ENCODE measurements at regions not wholly inside any gene's neighbourhood (a gene's known extent, or its start where the extent isn't known, plus 50 kb on each side); places are given as distances from the start of the nearest gene placed in this dataset.

DNA sequence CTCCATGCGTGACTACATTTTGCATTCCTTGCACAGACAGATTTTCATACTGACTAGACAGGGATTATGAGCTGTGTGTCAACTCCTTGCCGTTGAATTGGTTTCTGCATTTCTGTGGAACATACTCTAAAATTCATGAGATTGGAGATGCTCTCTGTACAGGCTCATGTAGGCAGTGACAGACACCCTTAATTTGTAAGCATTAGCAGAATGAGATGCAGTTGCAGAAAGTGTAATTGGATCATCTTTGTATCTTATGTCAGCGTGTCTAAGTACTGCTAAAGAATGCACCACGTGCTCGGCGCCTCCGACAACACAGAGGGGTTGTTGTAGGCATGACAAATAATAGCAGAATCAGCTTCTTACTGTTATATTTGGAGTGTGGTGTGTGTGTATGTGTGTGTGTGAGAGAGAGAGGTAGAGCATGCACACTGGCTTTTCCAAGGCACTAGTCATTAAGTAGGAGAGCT, 212.4 kb downstream of the CMPK2 start:
- DNase-seq (ENCODE audit: low read depth in 2 of 2) = no peak

DNA sequence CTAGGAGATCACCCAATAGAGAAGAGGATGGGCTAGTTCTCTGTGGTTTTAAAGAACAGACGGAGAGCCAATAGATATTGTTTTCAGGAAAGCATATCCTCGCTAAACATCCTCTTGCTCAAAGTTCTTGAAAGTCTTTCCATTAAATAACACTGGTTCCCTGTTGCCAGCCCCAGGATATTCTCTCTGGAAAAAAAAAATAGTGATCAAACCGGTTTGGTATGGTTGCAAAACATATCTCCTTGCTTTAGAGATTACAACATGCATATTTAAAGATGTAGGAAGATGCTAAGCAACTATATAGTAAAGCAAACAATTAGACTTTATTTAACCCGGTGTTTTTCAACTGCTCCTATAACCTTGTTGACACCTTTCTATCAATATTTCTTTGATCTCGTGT, 211.4 kb downstream of the CMPK2 start:
- no peak for DNase-seq (ENCODE audit: low read depth in 2 of 2)

DNA sequence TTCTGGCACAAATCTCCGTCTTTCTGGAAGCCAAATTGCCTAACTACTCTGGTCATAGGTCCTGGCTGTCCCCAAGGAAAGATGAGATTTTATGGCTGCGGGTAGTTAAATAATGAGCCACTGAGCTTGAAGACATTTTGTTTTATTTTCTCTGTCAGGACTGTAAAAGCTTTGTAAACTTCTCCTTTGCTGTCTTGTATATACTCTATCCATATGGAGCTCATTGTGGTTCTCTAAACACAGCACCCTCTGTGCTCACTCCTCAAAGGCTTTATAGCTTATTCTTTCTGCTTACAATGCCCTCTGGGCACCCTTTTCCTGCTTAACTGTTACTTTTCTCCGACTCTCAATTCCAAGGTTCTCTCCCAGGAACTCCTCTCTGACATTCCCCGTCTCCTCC, 209.1 kb downstream of the CMPK2 start:
- no peak for DNase-seq (ENCODE audit: low read depth in 2 of 2)

DNA sequence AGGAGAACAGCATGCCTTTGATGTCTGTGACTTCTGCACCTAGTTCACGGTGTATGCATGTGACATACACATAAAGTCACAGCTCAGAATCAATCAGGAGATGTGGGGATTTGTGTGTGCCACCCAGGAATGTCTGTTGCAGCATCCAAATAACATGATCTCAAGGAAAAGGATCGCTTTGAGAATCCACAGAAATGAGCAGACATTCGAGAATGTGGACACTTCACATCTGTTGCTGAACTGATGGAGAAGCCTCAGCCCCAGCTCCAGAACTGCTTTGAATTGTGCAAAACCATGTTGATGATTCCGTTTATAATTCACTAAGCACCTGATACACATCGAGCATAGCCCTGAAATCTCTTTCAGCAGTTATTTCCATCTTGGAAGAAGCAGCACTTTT, 208.6 kb downstream of the CMPK2 start:
- DNase-seq (ENCODE audit: low read depth in 2 of 2) = no peak

DNA sequence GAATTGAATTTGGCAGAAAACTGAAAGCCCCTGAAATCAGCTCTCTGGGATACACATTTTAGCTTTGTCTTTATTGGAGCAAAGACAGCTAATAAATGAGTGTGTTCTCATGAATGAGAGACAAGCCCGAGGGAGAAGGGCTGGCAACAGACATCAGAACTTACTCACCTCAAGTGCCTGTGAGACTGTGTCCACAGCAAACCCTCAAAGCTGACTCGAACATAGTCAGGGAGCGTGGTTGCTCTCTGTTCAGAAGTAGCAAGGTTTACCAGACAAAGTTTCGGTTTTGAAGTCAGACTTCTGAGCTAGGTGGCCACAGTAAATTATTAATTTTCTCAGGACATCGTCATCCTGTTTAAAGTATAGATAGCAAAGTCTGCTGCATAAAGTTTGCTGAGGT, 207.9 kb downstream of the CMPK2 start:
- DNase-seq (ENCODE audit: low read depth in 2 of 2) = no peak

DNA sequence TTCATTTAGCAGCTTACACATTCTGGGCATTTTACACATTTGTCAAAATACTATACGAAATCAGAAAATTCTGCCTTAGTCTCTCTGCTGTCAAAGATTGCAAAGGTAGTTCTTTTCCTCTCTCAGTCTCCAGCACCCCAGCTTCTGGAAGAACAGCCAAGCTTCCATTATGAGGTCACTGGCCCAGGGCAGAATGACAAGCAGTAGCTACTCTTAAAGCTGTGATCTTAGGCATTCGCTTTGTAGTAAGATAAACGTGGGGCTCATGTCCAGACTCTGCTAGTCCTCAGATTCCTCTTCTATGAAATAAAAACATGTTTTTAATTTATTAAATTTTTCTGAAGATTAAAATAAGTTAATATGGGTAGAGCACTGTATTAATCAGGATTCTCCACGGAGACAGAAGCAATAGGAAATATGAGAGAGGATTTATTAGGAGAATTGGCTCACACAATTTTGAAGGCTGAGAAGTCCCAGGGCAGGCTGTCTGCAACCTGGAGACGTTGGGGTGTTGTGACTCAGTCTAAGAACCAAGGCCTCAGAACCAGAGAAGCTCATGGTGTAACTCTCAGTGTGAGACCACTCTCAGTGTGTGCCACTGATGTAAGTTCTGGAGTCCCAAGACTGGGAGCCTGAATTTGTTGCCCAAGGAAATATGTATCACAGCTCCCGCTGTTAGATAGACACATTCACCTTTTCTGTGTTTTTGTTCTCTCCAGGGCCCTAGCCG, 201.2 kb downstream of the CMPK2 start:
- DNase-seq (ENCODE audit: low read depth in 2 of 2) = no peak

DNA sequence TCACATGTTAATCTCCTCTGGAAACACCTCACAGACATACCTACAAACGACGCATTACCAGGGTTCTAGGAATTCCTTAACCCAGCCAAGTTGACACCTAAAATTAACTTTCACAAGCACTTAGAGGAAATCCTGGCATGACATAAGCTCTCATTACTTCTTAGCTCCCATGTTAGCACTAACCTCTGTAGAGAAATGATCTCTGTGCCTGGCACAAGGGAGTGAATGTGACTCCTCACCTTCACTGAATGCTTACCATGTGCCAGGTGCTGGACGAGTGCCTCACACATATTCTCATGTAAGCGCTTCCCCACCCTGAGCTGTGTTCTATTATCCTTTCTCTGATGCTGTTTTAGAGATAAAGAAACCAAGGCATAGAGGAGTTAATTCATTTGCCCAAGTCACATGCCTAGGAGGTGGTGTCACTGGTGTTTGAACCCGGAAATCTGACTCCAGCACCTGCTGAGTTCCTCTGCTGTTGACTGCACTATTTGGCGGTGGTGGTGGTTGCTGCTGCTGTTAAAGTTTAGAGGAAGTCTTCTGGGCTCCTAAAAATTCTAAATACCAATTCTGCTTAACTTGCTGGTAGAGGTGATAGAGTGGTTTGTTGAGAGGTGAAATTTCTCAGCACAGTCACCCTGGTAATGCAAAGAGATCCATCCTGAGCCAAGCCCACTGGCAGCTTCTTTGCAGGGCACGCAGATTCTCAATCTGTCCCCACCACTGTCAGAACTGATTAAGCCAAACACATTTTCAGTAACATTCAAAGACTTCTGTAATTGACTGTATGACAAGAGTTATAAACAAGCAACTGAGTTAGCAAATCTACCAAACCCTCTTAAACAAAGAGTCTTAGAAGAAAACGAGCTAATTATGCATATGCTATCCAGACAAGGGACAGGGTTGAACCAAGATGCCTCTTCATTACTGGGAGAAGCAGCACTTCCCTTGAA, 200.3 kb downstream of the CMPK2 start:
- no peak for DNase-seq (ENCODE audit: low read depth in 2 of 2)

DNA sequence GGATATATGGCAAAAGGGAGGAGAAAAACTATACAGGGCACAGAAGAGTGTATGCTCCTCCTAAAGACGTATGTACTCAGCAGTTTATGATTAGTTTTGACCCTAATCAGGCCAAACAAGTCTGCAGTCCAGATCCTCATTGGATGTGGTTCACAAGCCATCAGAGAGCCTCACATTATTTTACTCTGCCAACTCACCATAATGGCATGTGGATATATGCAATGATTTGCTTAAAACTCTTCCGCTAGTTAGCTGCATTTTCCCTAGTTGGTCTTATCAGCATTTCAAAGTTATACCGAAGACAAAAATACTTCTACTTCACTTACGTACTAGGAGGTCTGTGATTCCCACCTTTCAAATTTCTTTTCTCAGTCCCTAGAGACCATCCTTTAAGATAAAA, 198.4 kb downstream of the CMPK2 start:
- DNase-seq (ENCODE audit: low read depth in 2 of 2) = no peak

DNA sequence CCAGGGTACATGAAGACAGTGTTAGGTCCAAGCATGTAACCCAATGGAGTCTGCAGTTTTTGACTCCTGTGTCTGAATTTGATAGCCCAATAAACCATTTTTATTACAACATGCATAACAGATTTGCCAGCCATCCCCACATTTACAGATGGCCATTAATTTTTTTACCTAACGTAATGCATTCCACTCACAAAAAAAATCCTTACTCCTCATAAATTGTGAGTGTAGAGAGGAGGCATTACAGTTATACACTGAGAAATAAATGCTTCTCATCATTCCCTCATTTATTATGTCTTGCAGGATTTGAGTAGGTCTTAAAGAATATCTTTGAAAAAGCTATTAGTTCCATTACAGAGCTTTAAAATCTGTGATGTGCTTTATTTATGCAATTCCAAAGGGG, 193.8 kb downstream of the CMPK2 start:
- no peak for DNase-seq (ENCODE audit: low read depth in 2 of 2)

DNA sequence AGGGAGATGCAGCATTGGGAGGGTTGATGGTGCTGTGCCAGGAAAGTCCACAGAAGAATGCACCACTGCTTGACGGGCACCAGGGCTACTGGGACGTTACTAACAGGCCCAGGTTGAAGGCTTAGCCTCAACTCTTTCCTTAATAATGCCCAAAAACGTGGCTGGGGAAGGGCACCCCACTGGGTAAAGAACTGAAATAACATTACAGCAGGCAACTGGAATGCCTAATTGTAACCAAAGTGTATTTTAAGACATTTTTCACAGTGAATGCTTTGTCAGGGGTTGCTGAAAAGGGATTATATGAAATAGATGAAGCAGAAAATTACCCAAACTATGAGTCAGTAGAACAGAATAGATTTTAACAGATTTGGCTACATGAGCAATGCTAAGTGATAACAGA, 191.3 kb downstream of the CMPK2 start:
- DNase-seq (ENCODE audit: low read depth in 2 of 2) = no peak

DNA sequence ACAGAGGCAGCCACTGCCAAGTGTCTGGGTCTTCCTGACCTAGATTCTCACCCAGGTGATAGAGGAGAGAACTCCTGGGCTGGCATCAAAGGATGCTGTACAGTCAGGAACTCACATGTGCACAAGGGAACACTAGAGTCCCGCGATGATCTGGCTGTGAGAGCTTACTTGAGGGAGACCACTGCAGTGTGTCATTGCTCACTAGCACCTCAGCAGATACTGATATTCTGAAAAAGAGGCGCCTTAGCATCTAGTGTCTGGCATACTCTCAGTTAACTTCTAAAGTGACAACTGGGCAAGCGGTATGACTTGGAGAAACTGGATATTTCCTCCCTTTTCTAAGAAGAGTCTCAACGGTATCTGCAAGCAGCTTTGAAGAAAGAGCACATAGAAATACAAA, 189.9 kb downstream of the CMPK2 start:
- DNase-seq (ENCODE audit: low read depth in 2 of 2) = no peak

DNA sequence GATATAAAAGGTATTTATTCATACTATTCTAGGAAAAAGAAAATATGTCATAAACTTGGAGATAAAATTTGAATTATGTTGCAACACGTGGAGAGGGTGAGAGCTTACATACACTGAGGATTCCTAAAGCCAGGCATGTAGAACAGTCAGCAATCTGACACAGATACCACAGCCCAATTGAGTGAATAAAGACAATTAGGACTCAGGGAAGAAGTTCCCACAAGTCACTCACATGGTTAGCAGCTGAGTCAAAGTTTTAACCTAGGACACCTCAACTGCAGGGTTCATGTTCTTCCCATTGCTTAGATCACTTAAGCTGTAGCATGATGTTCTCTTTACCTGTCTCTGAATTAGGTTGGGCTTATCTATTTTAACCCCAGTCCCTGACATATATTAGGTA, 189.5 kb downstream of the CMPK2 start:
- DNase-seq (ENCODE audit: low read depth in 2 of 2) = no peak

DNA sequence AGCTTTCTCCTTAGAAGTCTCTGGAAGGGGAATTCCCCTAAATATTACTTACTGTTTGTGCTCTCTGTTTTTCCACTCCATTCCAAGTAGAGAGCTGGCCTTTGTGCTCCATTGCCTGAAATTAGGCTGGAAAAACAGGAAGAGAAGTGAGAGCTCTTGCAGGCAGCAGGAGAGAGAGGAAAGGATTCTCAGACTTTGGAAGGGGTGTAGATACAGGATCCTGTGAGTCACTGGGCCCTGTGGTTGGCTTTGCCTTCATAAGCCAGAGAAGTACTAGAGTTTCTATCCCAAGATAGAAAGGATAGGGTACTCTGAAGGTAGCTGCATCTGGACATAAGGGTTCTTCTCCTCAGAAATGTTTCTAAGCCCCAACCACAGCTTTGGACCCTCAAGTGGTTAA, 188.9 kb downstream of the CMPK2 start:
- DNase-seq (ENCODE audit: low read depth in 2 of 2) = no peak

DNA sequence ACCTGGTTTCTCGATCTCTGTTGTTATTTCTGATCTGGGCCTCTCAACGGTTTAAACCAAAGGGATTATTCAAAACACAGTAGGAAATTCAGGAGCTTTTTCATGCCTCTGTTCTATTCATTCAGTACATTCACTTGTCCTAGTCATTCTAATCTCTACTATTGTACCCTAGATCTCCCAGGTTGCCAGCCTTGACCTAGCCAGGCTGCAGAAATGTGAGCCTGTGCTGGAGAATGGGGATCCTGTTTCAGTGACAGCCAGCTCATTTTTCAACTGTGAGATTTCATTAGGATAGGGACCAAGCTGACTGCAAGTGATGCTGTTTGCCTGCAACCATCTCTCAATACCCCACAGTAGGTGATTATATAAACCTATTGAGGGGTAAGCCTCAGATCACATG, 186.2 kb downstream of the CMPK2 start:
- no peak for DNase-seq (ENCODE audit: low read depth in 2 of 2)

DNA sequence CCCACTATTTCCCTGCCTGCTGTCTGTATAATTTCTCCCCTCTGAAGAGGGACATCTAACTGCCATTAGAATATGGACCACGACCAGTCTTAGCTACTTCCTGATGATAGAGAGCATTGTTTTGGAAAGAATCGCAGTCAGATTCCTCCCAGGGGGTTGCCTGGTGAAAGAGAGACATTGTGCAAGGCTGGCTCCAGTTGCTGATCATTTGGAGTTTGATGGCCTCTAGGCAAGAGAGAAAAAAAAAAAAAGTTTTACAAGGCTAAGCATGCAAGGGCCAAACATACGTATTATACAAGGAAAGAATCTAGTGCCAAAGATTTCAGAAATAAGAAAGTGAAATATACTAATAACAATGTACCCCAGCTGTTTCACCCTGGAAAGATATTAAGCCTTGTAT, 182.2 kb downstream of the CMPK2 start:
- DNase-seq (ENCODE audit: low read depth in 2 of 2) = no peak

DNA sequence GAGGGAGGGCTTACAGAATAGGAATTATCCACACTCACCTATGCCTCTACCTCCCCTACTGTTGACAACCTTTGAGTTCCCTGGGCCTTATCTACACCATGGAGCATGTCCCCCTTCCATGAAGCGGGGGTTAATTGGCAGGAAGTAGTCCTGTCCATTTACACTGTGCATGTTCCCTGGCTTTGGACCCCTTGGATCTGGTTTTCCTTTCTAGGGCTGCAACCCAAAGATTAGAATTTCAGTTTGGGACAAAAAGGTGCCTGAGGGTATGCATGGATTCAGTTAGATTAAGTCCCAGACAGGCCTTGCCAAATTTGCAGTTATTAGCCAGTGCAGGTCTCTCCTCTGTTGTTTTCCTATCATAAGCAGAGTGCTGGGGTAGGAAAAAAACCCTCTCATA, 180.3 kb downstream of the CMPK2 start:
- DNase-seq (ENCODE audit: low read depth in 2 of 2) = no peak

DNA sequence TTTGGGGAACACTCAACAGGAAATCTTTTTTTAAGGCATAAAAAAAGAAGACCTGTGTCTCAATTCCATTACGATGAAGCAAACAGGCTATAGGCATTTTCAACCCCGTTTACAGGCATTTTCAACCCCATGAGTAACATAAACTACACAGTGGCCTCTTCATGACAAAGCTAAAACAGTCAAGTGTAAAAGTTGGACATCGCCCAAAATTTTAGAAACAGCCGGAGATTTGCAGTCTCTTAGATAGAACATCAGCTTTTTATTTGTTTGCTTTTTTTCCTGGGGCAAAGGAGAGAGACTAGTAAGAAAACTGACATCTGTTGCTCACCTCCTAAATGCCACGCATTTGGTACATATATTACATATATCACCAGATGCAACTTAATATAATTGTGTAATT, 173.7 kb downstream of the CMPK2 start:
- DNase-seq (ENCODE audit: low read depth in 2 of 2) = no peak

DNA sequence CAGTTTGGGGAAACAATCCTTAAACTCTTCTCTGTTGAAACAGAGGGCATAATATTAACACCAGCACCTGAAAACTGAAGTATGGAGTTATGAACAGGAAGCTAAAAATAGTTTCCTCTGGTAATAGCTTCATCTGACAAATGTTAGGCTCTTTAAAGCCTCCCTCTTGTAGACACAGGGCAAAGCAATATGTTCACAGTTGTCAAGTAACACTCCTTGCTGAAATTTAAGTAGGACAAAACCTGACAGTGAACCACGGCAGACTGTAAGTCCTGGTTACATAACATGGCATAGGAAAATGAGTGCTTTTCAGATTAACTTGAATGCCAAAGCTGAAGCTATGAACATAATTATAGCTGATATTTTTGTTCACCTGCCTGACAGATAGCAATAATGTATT, 172.9 kb downstream of the CMPK2 start:
- DNase-seq (ENCODE audit: low read depth in 2 of 2) = no peak

DNA sequence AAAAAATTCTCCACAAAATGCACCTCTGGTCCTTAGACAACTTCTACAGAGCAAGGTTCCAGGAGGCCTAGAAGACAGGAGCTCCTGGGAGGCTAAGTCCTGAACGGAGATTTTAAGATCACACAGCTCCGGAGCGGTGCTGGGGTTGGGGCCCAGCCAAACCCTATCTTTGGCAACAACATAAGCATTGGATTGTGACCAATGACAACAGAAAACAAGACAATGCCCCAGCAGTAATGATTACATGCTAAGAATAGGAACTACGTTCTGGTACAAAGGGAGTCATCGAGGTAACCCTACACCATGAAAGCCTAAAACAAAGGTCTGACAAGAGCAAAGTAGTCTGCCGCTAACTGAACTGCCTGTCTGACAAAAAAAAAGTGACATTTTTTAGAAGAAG, 171.2 kb downstream of the CMPK2 start:
- no peak for DNase-seq (ENCODE audit: low read depth in 2 of 2)

DNA sequence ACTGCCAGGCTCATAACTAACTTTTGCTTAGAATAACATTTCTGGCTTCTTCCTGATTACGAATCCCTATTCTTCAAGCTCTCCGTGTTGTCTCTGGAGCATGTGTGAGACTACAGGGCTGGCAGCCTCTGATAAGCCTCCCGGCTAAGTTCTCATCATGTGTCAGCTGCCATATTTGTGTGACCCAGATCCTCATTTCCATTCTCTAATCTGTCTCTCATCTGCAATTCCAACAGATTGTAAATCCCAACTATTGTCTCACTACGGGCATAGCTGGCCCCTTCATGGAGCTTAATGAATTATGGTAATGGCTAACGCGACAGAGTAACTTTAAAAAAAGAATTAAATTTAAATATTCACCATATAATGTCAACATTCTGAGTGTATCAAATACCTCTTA, 165.4 kb downstream of the CMPK2 start:
- no peak for DNase-seq (ENCODE audit: low read depth in 2 of 2)

DNA sequence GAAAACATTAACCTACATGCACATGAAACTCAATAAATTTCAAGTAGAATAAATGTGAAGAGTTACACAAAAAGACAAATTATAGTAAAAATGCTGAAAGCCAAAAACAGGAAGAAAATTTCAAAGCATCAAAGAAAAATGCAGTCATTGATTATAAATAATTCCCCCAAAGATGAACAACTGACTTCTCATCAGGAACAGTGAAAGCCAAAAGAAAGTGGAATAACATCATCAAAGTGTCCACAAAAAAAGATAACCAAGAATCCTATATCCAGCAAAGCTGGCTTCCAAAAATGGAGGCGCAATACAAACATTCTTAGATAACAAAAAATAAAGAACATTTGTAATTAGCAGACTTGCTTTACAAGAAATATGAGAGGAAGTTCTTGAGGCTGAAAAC, 161.6 kb downstream of the CMPK2 start:
- DNase-seq (ENCODE audit: low read depth in 2 of 2) = no peak

DNA sequence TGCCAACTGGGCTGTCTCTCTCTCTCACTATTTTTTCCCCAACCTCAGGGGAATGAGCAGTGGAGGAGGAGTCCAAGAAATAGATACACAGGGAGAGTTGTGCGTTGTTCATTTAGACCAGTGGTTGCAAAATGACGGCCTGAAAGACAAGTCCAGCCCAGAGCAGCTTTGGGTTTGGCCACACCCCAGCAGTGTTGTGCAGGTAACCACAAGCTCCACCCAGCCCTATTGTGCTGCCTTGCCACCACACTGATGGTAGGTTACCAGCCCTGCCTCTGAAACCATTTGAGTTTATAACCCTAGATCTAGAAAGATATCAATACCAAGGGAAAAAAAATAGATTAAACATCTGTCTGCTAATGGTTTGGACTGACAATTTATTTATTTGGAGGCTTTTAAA, 144.3 kb downstream of the CMPK2 start:
- DNase-seq (ENCODE audit: low read depth in 2 of 2) = no peak

DNA sequence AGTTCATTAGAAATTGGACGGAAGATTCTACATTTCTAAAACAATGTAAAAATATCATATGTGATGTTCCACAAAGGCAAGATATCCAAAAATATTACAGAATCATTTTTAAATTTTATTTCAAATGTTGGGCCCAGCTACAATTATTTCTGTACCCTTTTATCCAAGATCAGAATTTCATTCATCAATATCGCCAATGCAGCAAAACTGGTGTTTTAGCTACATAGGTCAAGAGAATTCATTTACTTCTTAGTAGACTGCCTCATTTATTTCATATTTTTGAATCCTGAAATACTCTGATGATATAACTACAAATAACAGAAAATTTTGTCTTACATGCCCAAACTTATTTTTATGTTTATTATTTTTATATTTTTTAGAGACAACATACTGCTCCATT, 143.1 kb downstream of the CMPK2 start:
- DNase-seq (ENCODE audit: low read depth in 2 of 2) = no peak
